Caco-2 (cell line): ENCODE measurements at regions not wholly inside any gene's neighbourhood (a gene's known extent, or its start where the extent isn't known, plus 50 kb on each side); places are given as distances from the start of the nearest gene placed in this dataset.

Experiments used
- BruUV-seq: library from RNA; stranded (reverse); fragments of 400-500 nt; replicated peaks from 2 replicates; lab custom pipeline; 2021; lab: Mats Ljungman, UMichigan
- CTCF ChIA-PET: fragments of 300-600 bp; sonication (Branson Sonifier 250); formaldehyde crosslinking; loops from one replicate; lab custom pipeline; 2022; ENCODE audit warnings: antibody characterized with exemption; lab: Charles Lee
- POLR2A ChIA-PET: fragments of 300-600 bp; sonication (Branson Sonifier 250); formaldehyde crosslinking; loops from one replicate; lab custom pipeline; 2022; ENCODE audit warnings: antibody characterized with exemption; lab: Charles Lee
- DNase-seq, 2 experiments: peaks; one replicate each; pipeline versions ENCODE4 v3.0.0 to v3.0.0-alpha.2; 2020 to 2022
- H3K27me3 ChIP-seq: replicated peaks from 2 replicates; pipeline ENCODE4 v1.6.0; 2011; ENCODE audit warnings: low read length; ENCODE audit not compliant: control insufficient read depth, insufficient read depth
- H3K36me3 ChIP-seq: 2 replicates; pipeline ENCODE4 v1.5.1; 2011; ENCODE audit warnings: low read length; ENCODE audit not compliant: control insufficient read depth, insufficient read depth
- H3K4me1 ChIP-seq: fragments of 250-450 bp; sonication (Bioruptor Pico); 2 replicates; pipeline ENCODE4 v1.5.1; 2020; ENCODE audit warnings: mild to moderate bottlenecking
- H3K4me3 ChIP-seq: 2 replicates; pipeline ENCODE4 v1.5.1; 2011; ENCODE audit warnings: low read depth, mild to moderate bottlenecking, control low read depth, low read length
- H3K9me3 ChIP-seq: fragments of 250-450 bp; sonication (Bioruptor Pico); 2 replicates; pipeline ENCODE4 v1.5.1; 2020; ENCODE audit warnings: mild to moderate bottlenecking, moderate library complexity
- H3K27ac Mint-ChIP-seq: one replicate; pipeline ENCODE4 v1.8.0; 2022; ENCODE audit warnings: mixed read lengths; ENCODE audit not compliant: unreplicated experiment
- H3K27me3 Mint-ChIP-seq: one replicate; pipeline ENCODE4 v1.8.0; 2022; ENCODE audit warnings: mixed read lengths; ENCODE audit not compliant: insufficient read depth, unreplicated experiment
- H3K36me3 Mint-ChIP-seq: one replicate; pipeline ENCODE4 v1.8.0; 2022; ENCODE audit warnings: mild to moderate bottlenecking, mixed read lengths; ENCODE audit not compliant: insufficient read depth, unreplicated experiment
- H3K4me1 Mint-ChIP-seq: one replicate; pipeline ENCODE4 v1.8.0; 2022; ENCODE audit warnings: low read depth, mixed read lengths; ENCODE audit not compliant: unreplicated experiment
- H3K4me3 Mint-ChIP-seq: one replicate; pipeline ENCODE4 v1.8.0; 2022; ENCODE audit warnings: mild to moderate bottlenecking, moderate library complexity, mixed read lengths; ENCODE audit not compliant: unreplicated experiment
- H3K9me3 Mint-ChIP-seq: one replicate; pipeline ENCODE4 v1.8.0; 2022; ENCODE audit warnings: mixed read lengths; ENCODE audit not compliant: unreplicated experiment
- intact Hi-C: fragments of 100-400 bp; cut with micrococcal nuclease; formaldehyde crosslinking; loops from one replicate; pipeline ENCODE4 v1.10.0; 2022; ENCODE audit not compliant: unreplicated experiment
- TF ChIP-seq, protein P1 (sequence below), 2 experiments: fragments of 200-600 bp in 1 of 2; IDR thresholded peaks; 1 replicate in 1 of 2; 2 replicates in 1 of 2; pipeline versions ENCODE4 v1.5.1 to v1.8.0; 2011 to 2022; ENCODE audit warnings: antibody characterized with exemption in 1 of 2, control low read depth in 1 of 2, inconsistent platforms in 1 of 2, low read depth in 1 of 2, low read length in 1 of 2, mild to moderate bottlenecking in 1 of 2, moderate library complexity in 1 of 2; ENCODE audit not compliant: insufficient read depth in 1 of 2, severe bottlenecking in 1 of 2, unreplicated experiment in 1 of 2

DNA sequence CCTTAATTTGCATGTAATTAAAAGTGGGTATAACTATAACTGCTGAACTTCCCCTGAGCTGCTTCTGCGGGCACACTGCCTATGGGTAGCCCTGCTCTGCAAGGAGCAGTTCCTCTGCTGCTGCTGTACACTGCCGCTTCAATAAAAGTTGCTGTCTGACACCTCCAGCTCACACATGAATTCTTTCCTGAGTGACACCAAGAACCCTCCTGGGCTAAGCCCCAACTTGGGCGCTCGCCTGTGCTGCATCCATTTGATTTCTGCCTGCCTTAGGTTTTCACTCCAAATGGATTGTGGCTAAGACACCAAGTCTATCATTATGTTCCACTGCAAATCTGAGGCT is 215.7 kb downstream of the ANAPC1 start:
- no peaks in the 10 kb centered on the region for H3K36me3 Mint-ChIP-seq
- Histone ChIP-seq H3K27me3 (no peaks in the 10 kb centered on the region), H3K4me3 (no peak overlapping the region), H3K9me3 (no peaks in the 10 kb centered on the region), H3K36me3 (no peaks in the 10 kb centered on the region; the same call in 1 of the 2 replicates), H3K4me1 (peaks cover 8% of the 10 kb centered on the region)
- H3K4me3 Mint-ChIP-seq: no peak overlapping the region
- TF ChIP-seq, protein P1, sequence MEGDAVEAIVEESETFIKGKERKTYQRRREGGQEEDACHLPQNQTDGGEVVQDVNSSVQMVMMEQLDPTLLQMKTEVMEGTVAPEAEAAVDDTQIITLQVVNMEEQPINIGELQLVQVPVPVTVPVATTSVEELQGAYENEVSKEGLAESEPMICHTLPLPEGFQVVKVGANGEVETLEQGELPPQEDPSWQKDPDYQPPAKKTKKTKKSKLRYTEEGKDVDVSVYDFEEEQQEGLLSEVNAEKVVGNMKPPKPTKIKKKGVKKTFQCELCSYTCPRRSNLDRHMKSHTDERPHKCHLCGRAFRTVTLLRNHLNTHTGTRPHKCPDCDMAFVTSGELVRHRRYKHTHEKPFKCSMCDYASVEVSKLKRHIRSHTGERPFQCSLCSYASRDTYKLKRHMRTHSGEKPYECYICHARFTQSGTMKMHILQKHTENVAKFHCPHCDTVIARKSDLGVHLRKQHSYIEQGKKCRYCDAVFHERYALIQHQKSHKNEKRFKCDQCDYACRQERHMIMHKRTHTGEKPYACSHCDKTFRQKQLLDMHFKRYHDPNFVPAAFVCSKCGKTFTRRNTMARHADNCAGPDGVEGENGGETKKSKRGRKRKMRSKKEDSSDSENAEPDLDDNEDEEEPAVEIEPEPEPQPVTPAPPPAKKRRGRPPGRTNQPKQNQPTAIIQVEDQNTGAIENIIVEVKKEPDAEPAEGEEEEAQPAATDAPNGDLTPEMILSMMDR (IDR thresholded peaks at IDR 0.05; ENCODE audit: insufficient read depth in 1 of 2, low read depth in 1 of 2, low read length in 1 of 2, severe bottlenecking in 1 of 2, unreplicated experiment in 1 of 2): no peak
- ChIA-PET CTCF (interaction anchor here (0.6 kb wide), 1 partner anchor 135 kb away, joined by 3 read pairs; no protein-coding TSS in a partner anchor), POLR2A (no interaction called here)
- no peak overlapping the region for H3K27ac Mint-ChIP-seq
- intact Hi-C loops: no loop called here
- BruUV-seq: no TSS peak
- H3K4me1 Mint-ChIP-seq: peaks cover 6% of the 10 kb centered on the region
- no peak for DNase-seq
- H3K9me3 Mint-ChIP-seq: no peaks in the 10 kb centered on the region
- no peaks in the 10 kb centered on the region for H3K27me3 Mint-ChIP-seq

DNA sequence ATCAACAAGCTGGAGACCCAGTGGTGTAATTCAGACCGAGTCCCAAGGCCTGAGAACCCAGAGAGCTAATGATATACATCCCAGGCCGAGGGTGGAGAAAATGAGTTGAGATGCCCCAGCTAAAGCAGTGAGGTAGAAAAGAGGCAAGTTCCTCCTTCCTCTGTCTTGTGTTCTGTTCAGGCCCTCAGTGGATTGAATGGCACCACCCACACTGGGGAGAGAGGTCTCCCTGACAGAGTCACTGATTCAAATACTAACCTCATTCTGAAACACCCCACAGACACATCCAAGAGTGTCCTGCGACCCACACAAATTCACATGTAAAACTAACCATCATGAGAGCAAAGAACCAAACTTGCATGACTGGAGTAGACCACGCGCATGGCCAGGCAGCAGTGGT is 215.3 kb downstream of the ANAPC1 start:
- no TSS peak for BruUV-seq
- intact Hi-C loops: no loop called here

DNA sequence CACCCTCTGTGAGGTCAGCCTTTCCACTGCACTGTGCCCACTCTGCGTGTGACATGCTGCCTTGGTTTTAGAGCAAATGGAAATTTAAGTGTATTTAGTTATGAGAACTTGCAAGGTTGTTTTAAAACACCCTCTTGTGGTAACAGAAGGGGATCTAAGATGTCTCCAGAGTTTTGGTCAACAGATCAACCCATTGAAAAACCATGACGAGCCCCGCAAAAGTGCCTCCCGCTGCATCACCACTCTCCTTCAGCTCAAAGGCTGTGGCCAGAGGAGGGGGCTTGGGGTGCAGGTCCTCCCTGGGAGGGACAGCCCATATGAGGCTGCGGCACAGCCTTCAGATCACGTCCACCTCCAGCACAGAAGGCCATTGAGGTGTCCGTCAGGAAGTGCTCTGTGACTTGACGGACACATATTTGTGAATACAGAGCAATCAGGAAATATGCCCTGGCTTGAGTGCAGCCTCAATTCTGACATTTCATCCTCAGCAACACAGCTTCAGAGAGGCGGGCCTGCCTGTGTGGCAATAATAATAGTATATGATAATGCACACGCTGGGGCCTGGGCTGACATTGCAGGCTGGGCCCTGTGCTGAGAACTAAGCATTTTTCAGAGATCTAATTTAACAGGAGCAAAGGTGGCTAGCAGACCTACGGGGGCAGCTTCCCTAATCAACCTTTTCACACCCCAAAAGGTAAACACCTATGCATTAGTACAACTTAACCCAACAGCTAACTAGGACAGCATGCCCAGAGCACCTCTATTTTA is 213.9 kb downstream of the ANAPC1 start:
- Histone ChIP-seq H3K27me3 (no peaks in the 10 kb centered on the region), H3K9me3 (no peaks in the 10 kb centered on the region), H3K4me1 (no peaks in the 10 kb centered on the region; the same call in 1 of the 2 replicates), H3K36me3 (no peaks in the 10 kb centered on the region), H3K4me3 (no peak overlapping the region)
- CTCF ChIA-PET: no interaction called here
- H3K27ac Mint-ChIP-seq: no peak overlapping the region
- POLR2A ChIA-PET: no interaction called here
- no peak for DNase-seq
- no peaks in the 10 kb centered on the region for H3K27me3 Mint-ChIP-seq
- no peaks in the 10 kb centered on the region for H3K4me1 Mint-ChIP-seq
- no peaks in the 10 kb centered on the region for H3K9me3 Mint-ChIP-seq
- no TSS peak for BruUV-seq
- H3K36me3 Mint-ChIP-seq: no peaks in the 10 kb centered on the region
- no peak overlapping the region for H3K4me3 Mint-ChIP-seq
- intact Hi-C loops: no loop called here
- TF ChIP-seq, protein P1 (IDR thresholded peaks at IDR 0.05; ENCODE audit: insufficient read depth in 1 of 2, low read depth in 1 of 2, low read length in 1 of 2, severe bottlenecking in 1 of 2, unreplicated experiment in 1 of 2): no peak

More for the DNA sequence above, 215.3 kb downstream of the ANAPC1 start:
- H3K4me3 Mint-ChIP-seq: no peak overlapping the region
- no peaks in the 10 kb centered on the region; the same call in 1 of the 2 replicates for H3K36me3 ChIP-seq
- no peak for DNase-seq
- no peak overlapping the region for H3K4me3 ChIP-seq
- ChIA-PET POLR2A (no interaction called here), CTCF (no interaction called here)
- no peaks in the 10 kb centered on the region for H3K36me3 Mint-ChIP-seq
- H3K4me1 ChIP-seq: peaks cover 4% of the 10 kb centered on the region
- peaks cover under 1% of the 10 kb centered on the region for H3K4me1 Mint-ChIP-seq
- no peaks in the 10 kb centered on the region for H3K9me3 ChIP-seq
- no peaks in the 10 kb centered on the region for H3K27me3 Mint-ChIP-seq
- no peaks in the 10 kb centered on the region for H3K27me3 ChIP-seq
- no peaks in the 10 kb centered on the region for H3K9me3 Mint-ChIP-seq
- H3K27ac Mint-ChIP-seq: no peak overlapping the region
- TF ChIP-seq, protein P1 (IDR thresholded peaks at IDR 0.05; ENCODE audit: insufficient read depth in 1 of 2, low read depth in 1 of 2, low read length in 1 of 2, severe bottlenecking in 1 of 2, unreplicated experiment in 1 of 2): no peak
